Prostate gland (tissue), 2 donors: ENCODE measurements at regions not wholly inside any gene's neighbourhood (a gene's known extent, or its start where the extent isn't known, plus 50 kb on each side); places are given as distances from the start of the nearest gene placed in this dataset.
A peak's percentile ranks its signal among the peaks of the same experiment; 100 is the strongest.

Experiments used
- DNase-seq: peaks from one replicate; pipeline ENCODE4 v3.0.0-alpha.2; 2019; ENCODE audit warnings: low spot score
- H3K27ac ChIP-seq, 2 donors: fragments of 200-600 bp; sonication (generic); 2 replicates each; pipeline ENCODE4 v1.5.1; 2017 to 2019
- H3K27me3 ChIP-seq: fragments of 200-600 bp; sonication (generic); replicated peaks from 2 replicates; pipeline ENCODE4 v1.5.1; 2019; ENCODE audit not compliant: insufficient read depth
- H3K36me3 ChIP-seq, 2 donors: fragments of 200-600 bp; sonication (generic); 1 replicate in 1 of 2; 2 replicates in 1 of 2; pipeline versions ENCODE4 v1.5.1 to v1.8.1; 2017 to 2019
- H3K4me1 ChIP-seq: fragments of 200-600 bp; sonication (generic); replicated peaks from 2 replicates; pipeline ENCODE4 v1.5.1; 2019
- H3K4me3 ChIP-seq, 2 donors: fragments of 200-600 bp; sonication (generic); 2 replicates each; pipeline ENCODE4 v1.5.1; 2017 to 2019
- H3K9me3 ChIP-seq: fragments of 200-600 bp; sonication (generic); 2 replicates; pipeline ENCODE4 v1.5.1; 2017
- CTCF ChIP-seq, 4 experiments: fragments of 200-600 bp in 2 of 4; fragments of 450-650 bp in 2 of 4; sonication (generic) in 2 of 4; IDR thresholded peaks; 1 replicate in 3 of 4; 2 replicates in 1 of 4; pipeline ENCODE4 v1.5.1; 2016 to 2019; ENCODE audit warnings: antibody characterized with exemption in 4 of 4, mild to moderate bottlenecking in 2 of 4, moderate library complexity in 2 of 4
- POLR2A ChIP-seq: fragments of 450-650 bp; IDR thresholded peaks from one replicate; pipeline ENCODE4 v1.6.1; 2016; ENCODE audit warnings: antibody characterized with exemption, mild to moderate bottlenecking
- POLR2AphosphoS5 ChIP-seq: sonication (generic); formaldehyde crosslinking; IDR thresholded peaks from one replicate; pipeline ENCODE4 v1.6.1; 2017; ENCODE audit warnings: antibody characterized with exemption
- WGBS: methylation state at CpG from one replicate; pipeline ENCODE4 v1.1.5; 2018; 5-methylcytosine and 5-hydroxymethylcytosine counted together
- intact Hi-C: fragments of 100-400 bp; cut with DNase I; formaldehyde crosslinking; loops from one replicate; pipeline ENCODE4 v1.14.2; 2022

- Histone ChIP-seq H3K9me3 (no peaks in the 10 kb centered on the region), H3K36me3 (no peaks in the 10 kb centered on the region), H3K4me3 (no peak overlapping the region), H3K27ac (no peak overlapping the region), H3K4me1 (no peaks in the 10 kb centered on the region), H3K27me3 (no peaks in the 10 kb centered on the region)
- intact Hi-C loops: no loop called here
- TF ChIP-seq POLR2A (no peak), CTCF (IDR thresholded peaks at IDR 0.05) (no peak), POLR2AphosphoS5 (no peak)
- no peak for DNase-seq
- WGBS: 77% methylated on average over 11 of the region's 11 CpGs
Observed at GRCh38 chr2:4073026-4073569, 369.7 kb downstream of the DCDC2C start.

- H3K4me1 ChIP-seq: no peaks in the 10 kb centered on the region
- H3K4me3 ChIP-seq: no peak overlapping the region
- no peaks in the 10 kb centered on the region for H3K27me3 ChIP-seq
- no peaks in the 10 kb centered on the region for H3K36me3 ChIP-seq
- TF ChIP-seq CTCF (IDR thresholded peaks at IDR 0.05): no peak
- TF ChIP-seq POLR2AphosphoS5: peak; percentile 7
- no peaks in the 10 kb centered on the region for H3K9me3 ChIP-seq
- H3K27ac ChIP-seq: no peak overlapping the region
- WGBS: 28% methylated on average over 3 of the region's 3 CpGs
- intact Hi-C loops: no loop called here
- no peak for DNase-seq
Observed at GRCh38 chr2:4077017-4077416, 373.6 kb downstream of the DCDC2C start.

- peaks cover 2% of the 10 kb centered on the region for H3K27me3 ChIP-seq
- no peaks in the 10 kb centered on the region for H3K36me3 ChIP-seq
- no peak overlapping the region for H3K4me3 ChIP-seq
- no peaks in the 10 kb centered on the region for H3K9me3 ChIP-seq
- H3K4me1 ChIP-seq: no peaks in the 10 kb centered on the region
- WGBS: 67% methylated on average over 7 of the region's 7 CpGs
- no peak overlapping the region for H3K27ac ChIP-seq
- intact Hi-C loops: no loop called here
- no peak for DNase-seq
- TF ChIP-seq POLR2A (no peak), POLR2AphosphoS5 (no peak), CTCF (IDR thresholded peaks at IDR 0.05) (no peak)
Observed at GRCh38 chr2:4085186-4085585, 381.8 kb downstream of the DCDC2C start.

GRCh38 chr2:4090668-4091630 is 387.6 kb downstream of the DCDC2C start:
- Histone ChIP-seq H3K27ac (no peak overlapping the region), H3K4me3 (no peak overlapping the region), H3K4me1 (no peaks in the 10 kb centered on the region), H3K36me3 (no peaks in the 10 kb centered on the region), H3K27me3 (no peaks in the 10 kb centered on the region), H3K9me3 (no peaks in the 10 kb centered on the region)
- intact Hi-C loops: no loop called here
- TF ChIP-seq POLR2AphosphoS5 (no peak), POLR2A (no peak), CTCF (IDR thresholded peaks at IDR 0.05) (no peak)
- no peak for DNase-seq
- WGBS: 52% methylated on average over 14 of the region's 14 CpGs

GRCh38 chr2:4091869-4092268 is 388.5 kb downstream of the DCDC2C start:
- no peaks in the 10 kb centered on the region for H3K4me1 ChIP-seq
- TF ChIP-seq POLR2AphosphoS5: no peak
- no peak for TF ChIP-seq CTCF (IDR thresholded peaks at IDR 0.05)
- no peak for TF ChIP-seq POLR2A
- no peaks in the 10 kb centered on the region for H3K27me3 ChIP-seq
- no peaks in the 10 kb centered on the region for H3K36me3 ChIP-seq
- H3K9me3 ChIP-seq: no peaks in the 10 kb centered on the region
- no peak for DNase-seq
- WGBS: 88% methylated on average over 3 of the region's 3 CpGs
- no peak overlapping the region for H3K4me3 ChIP-seq
- intact Hi-C loops: no loop called here
- no peak overlapping the region for H3K27ac ChIP-seq
